T-cell (primary cell): ENCODE measurements at regions not wholly inside any gene's neighbourhood (a gene's known extent, or its start where the extent isn't known, plus 50 kb on each side); places are given as distances from the start of the nearest gene placed in this dataset.

Source experiments
- ATAC-seq, 4 experiments: fragments of 200-7000 bp in 3 of 4; fragments of 150-1000 bp in 1 of 4; cut with Tn5 transposase; replicated peaks in 1 of 4; 1 replicate in 3 of 4; 2 replicates in 1 of 4; pipeline ENCODE4 v1.10.0; 2021; ENCODE audit warnings: moderate library complexity in 3 of 4, mild to moderate bottlenecking in 2 of 4, moderate number of reproducible peaks in 1 of 4
- CTCF ChIA-PET, 2 donors: fragments of 300-600 bp; sonication (Branson Sonifier 250); formaldehyde crosslinking; loops; one replicate each; lab custom pipeline; 2022; ENCODE audit warnings: antibody characterized with exemption in 2 of 2; lab: Charles Lee
- POLR2A ChIA-PET, 2 donors: fragments of 300-600 bp; sonication (Branson Sonifier 250); formaldehyde crosslinking; loops; one replicate each; lab custom pipeline; 2022; ENCODE audit warnings: antibody characterized with exemption in 2 of 2; lab: Charles Lee
- DNase-seq, 35 experiments: peaks; one replicate each; pipeline versions ENCODE4 v3.0.0 to v3.0.0-alpha.2; 2013 to 2023
- H3K27ac ChIP-seq: one replicate; pipeline ENCODE4 v1.5.1; 2013; ENCODE audit warnings: low read length
- H3K27me3 ChIP-seq, 2 experiments: replicated peaks in 1 of 2; 1 replicate in 1 of 2; 2 replicates in 1 of 2; pipeline versions ENCODE4 v1.6.1 to v1.7.0; 2013; ENCODE audit warnings: low read length in 1 of 2, mixed read lengths in 1 of 2; ENCODE audit not compliant: control insufficient read depth in 2 of 2, insufficient read depth in 2 of 2; ENCODE audit errors: extremely low read depth in 1 of 2
- H3K36me3 ChIP-seq, 2 donors: 1 replicate in 1 of 2; 2 replicates in 1 of 2; pipeline versions ENCODE4 v1.6.1 to v1.7.0; 2013; ENCODE audit warnings: low read length in 1 of 2; ENCODE audit not compliant: control insufficient read depth in 2 of 2, insufficient read depth in 1 of 2; ENCODE audit errors: extremely low read depth in 1 of 2
- H3K4me1 ChIP-seq, 2 experiments: 1 replicate in 1 of 2; 2 replicates in 1 of 2; pipeline versions ENCODE4 v1.6.1 to v1.7.0; 2013; ENCODE audit warnings: low read length in 2 of 2, mixed read lengths in 1 of 2; ENCODE audit not compliant: insufficient read depth in 2 of 2, control insufficient read depth in 1 of 2; ENCODE audit errors: extremely low read depth in 1 of 2
- H3K4me3 ChIP-seq, 2 donors: 1 replicate in 1 of 2; 2 replicates in 1 of 2; pipeline versions ENCODE4 v1.5.1 to v1.7.0; 2013; ENCODE audit warnings: mild to moderate bottlenecking in 2 of 2, low read length in 1 of 2, moderate library complexity in 1 of 2; ENCODE audit not compliant: control insufficient read depth in 1 of 2; ENCODE audit errors: extremely low read depth in 1 of 2
- H3K9me3 ChIP-seq: 2 replicates; pipeline ENCODE4 v1.7.0; 2013
- H3K27ac Mint-ChIP-seq, 2 donors: one replicate each; pipeline ENCODE4 v1.8.0; 2020 to 2021; ENCODE audit warnings: mild to moderate bottlenecking in 2 of 2, mixed read lengths in 2 of 2
- H3K27me3 Mint-ChIP-seq, 2 donors: one replicate each; pipeline ENCODE4 v1.8.0; 2021 to 2022; ENCODE audit warnings: mixed read lengths in 2 of 2
- H3K36me3 Mint-ChIP-seq: one replicate; pipeline ENCODE4 v1.8.0; 2021; ENCODE audit warnings: mixed read lengths
- H3K4me1 Mint-ChIP-seq, 3 donors: one replicate each; pipeline ENCODE4 v1.8.0; 2020 to 2022; ENCODE audit warnings: mixed read lengths in 3 of 3, mild to moderate bottlenecking in 1 of 3
- H3K4me3 Mint-ChIP-seq, 3 donors: one replicate each; pipeline ENCODE4 v1.8.0; 2020 to 2022; ENCODE audit warnings: mild to moderate bottlenecking in 3 of 3, mixed read lengths in 3 of 3, moderate library complexity in 3 of 3
- H3K9me3 Mint-ChIP-seq, 3 donors: one replicate each; pipeline ENCODE4 v1.8.0; 2020 to 2022; ENCODE audit warnings: mixed read lengths in 3 of 3
- WGBS: methylation state at CpG from one replicate; pipeline ENCODE4 v1.1.5; 2013; ENCODE audit warnings: missing lambda C conversion rate; ENCODE audit not compliant: insufficient coverage; 5-methylcytosine and 5-hydroxymethylcytosine counted together

DNA sequence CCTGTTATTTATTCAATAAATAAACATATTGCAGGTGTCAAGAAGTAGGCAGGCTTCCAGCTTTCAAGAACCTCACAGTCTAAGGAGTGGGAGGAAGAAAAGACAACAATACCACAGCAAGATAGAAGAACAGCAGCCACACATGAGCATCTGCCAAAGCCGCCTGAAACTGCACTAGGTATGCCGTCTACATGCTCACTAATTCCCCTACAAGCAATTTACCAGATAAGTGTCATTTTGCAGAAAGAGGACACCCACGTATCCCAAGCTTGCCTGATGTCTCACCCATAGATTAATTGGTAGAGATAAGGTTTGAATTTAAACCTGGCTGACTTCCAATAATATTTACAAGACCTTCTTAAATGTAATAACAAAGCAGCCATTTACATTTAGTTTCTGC is 439.4 kb upstream of the CPEB2 start:
- Histone ChIP-seq H3K4me1 (no peaks in the 10 kb centered on the region), H3K4me3 (no peak overlapping the region), H3K27me3 (no peaks in the 10 kb centered on the region), H3K36me3 (no peaks in the 10 kb centered on the region), H3K9me3 (no peaks in the 10 kb centered on the region), H3K27ac (no peak overlapping the region)
- H3K4me1 Mint-ChIP-seq: no peaks in the 10 kb centered on the region
- WGBS: no CpG with 5 or more reads among the region's 3 CpGs
- no peak for ATAC-seq
- peaks cover 0 to 3% of the 10 kb centered on the region in 2 donors for H3K27me3 Mint-ChIP-seq
- DNase-seq: no peak
- ChIA-PET CTCF (no interaction called here), POLR2A (no interaction called here)
- no peak overlapping the region for H3K27ac Mint-ChIP-seq
- H3K36me3 Mint-ChIP-seq: no peaks in the 10 kb centered on the region
- H3K9me3 Mint-ChIP-seq: peaks cover 0 to 7% (median 0%) of the 10 kb centered on the region in 3 donors
- H3K4me3 Mint-ChIP-seq: no peak overlapping the region

DNA sequence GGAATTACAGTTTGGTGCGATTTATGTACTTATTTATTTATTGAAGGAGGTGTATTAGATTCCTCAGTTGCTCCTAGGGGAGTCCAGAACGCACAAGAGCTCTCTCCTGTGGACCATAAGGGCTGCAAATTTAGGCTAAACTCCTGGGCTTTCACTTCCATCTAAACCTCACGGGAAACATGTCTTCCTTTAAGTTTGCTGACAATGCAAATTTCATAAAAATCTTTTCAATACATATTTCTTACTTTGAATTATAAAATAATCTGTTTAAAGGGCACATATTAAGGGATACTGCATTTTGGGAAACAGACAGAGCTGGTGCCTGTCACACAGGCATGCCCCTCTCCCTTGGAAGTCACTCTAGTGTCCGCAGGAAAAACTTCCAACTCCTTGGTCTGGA is 438.0 kb upstream of the CPEB2 start:
- CTCF ChIA-PET: no interaction called here
- WGBS: 60% methylated on average over 2 of the region's 4 CpGs
- ATAC-seq: no peak

DNA sequence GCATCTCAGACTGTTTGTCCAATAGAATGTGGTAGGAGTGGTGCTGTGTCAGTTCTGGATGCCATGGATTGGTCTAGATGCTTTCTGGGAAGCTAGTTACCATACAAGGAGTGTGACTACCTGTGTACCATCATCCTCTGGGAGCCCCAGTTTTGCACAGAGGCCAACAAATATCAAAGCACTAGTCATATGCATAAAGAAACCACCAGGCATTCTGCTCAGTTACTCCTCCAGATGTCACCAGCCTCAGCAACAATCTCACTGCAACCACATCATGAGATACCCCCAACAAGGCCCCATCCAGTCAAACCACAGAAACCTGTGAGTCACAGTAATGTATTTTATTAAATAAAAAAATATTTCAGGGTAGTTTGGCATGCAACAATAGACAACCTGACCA is 435.8 kb upstream of the CPEB2 start:
- Histone ChIP-seq H3K27ac (no peak overlapping the region), H3K4me3 (no peak overlapping the region), H3K4me1 (no peaks in the 10 kb centered on the region), H3K36me3 (no peaks in the 10 kb centered on the region), H3K9me3 (no peaks in the 10 kb centered on the region), H3K27me3 (no peaks in the 10 kb centered on the region)
- Mint-ChIP-seq H3K4me3 (no peak overlapping the region), H3K4me1 (no peaks in the 10 kb centered on the region), H3K27me3 (no peaks in the 10 kb centered on the region), H3K9me3 (peaks cover 0 to 5% (median 0%) of the 10 kb centered on the region in 3 donors), H3K27ac (no peak overlapping the region), H3K36me3 (no peaks in the 10 kb centered on the region)
- DNase-seq (no peak), ATAC-seq (no peak)
- POLR2A ChIA-PET: no interaction called here
- CTCF ChIA-PET: no interaction called here

More for the DNA sequence above, 438.0 kb upstream of the CPEB2 start:
- no peaks in the 10 kb centered on the region for H3K36me3 ChIP-seq
- H3K4me1 ChIP-seq: no peaks in the 10 kb centered on the region
- H3K27me3 ChIP-seq: no peaks in the 10 kb centered on the region
- Mint-ChIP-seq H3K36me3 (no peaks in the 10 kb centered on the region), H3K4me3 (no peak overlapping the region), H3K9me3 (peaks cover 0 to 7% (median 0%) of the 10 kb centered on the region in 3 donors), H3K27ac (no peak overlapping the region), H3K27me3 (no peaks in the 10 kb centered on the region), H3K4me1 (no peaks in the 10 kb centered on the region)
- no peak overlapping the region for H3K4me3 ChIP-seq
- H3K27ac ChIP-seq: no peak overlapping the region
- DNase-seq: no peak
- H3K9me3 ChIP-seq: no peaks in the 10 kb centered on the region
- POLR2A ChIA-PET: no interaction called here

DNA sequence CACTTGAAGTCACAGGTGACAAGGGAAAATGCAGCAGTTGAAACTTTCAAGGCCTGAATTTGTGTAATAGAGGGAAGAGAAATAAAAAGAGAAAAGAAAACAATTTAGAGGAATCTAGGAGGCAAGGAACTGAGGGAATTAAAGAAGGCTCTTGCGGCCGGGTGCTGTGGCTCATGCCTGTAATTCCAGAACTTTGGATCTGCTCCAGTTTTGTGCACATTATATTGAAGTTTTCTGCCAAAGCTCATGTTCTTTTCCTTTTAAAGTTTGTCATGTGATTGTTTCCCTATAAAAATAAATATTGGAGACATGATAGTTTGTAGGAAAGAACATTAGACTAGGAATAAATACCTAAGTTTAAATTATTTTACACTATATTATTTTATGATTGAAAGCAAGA is 433.9 kb upstream of the CPEB2 start:
- Mint-ChIP-seq H3K36me3 (no peaks in the 10 kb centered on the region), H3K4me3 (no peak overlapping the region), H3K27ac (no peak overlapping the region), H3K4me1 (no peaks in the 10 kb centered on the region), H3K27me3 (peaks cover 0 to 7% of the 10 kb centered on the region in 2 donors), H3K9me3 (peaks cover 0 to 5% (median 0%) of the 10 kb centered on the region in 3 donors)
- Histone ChIP-seq H3K9me3 (no peaks in the 10 kb centered on the region), H3K4me3 (no peak overlapping the region), H3K4me1 (no peaks in the 10 kb centered on the region), H3K27ac (no peak overlapping the region), H3K27me3 (no peaks in the 10 kb centered on the region), H3K36me3 (no peaks in the 10 kb centered on the region)
- WGBS: 58% methylated on average over 2 of the region's 2 CpGs
- CTCF ChIA-PET: no interaction called here
- POLR2A ChIA-PET: no interaction called here
- ATAC-seq: no peak
- no peak for DNase-seq

DNA sequence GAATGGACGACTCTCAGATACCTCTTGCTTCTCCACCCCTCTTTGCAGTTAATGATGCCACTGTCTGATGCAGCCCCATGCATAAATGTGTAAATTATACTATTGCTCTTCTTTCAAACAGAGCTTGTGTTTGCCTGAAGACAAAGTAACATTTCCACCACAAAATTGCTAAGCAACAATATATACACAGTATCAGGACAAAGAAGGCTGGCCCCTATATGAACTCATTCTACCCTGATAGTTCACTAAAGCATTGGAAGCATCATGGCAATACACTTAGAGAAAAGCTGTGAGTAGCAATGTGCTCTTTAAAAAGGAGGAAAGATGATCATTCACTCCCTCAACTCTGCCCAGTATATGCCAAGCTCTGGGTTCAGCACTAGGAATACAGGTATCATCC is 427.0 kb upstream of the CPEB2 start:
- Mint-ChIP-seq H3K9me3 (peaks cover 0 to 10% (median 0%) of the 10 kb centered on the region in 3 donors), H3K4me1 (no peaks in the 10 kb centered on the region), H3K36me3 (no peaks in the 10 kb centered on the region), H3K4me3 (no peak overlapping the region), H3K27me3 (peaks cover 0 to 7% of the 10 kb centered on the region in 2 donors), H3K27ac (no peak overlapping the region)
- DNase-seq (no peak), ATAC-seq (no peak)
- H3K27ac ChIP-seq: no peak overlapping the region
- H3K36me3 ChIP-seq: no peaks in the 10 kb centered on the region
- H3K4me3 ChIP-seq: no peak overlapping the region
- no peaks in the 10 kb centered on the region for H3K9me3 ChIP-seq
- POLR2A ChIA-PET: no interaction called here
- H3K27me3 ChIP-seq: no peaks in the 10 kb centered on the region
- WGBS: 57% methylated on average over 1 of the region's 1 CpG
- CTCF ChIA-PET: no interaction called here
- H3K4me1 ChIP-seq: no peaks in the 10 kb centered on the region

DNA sequence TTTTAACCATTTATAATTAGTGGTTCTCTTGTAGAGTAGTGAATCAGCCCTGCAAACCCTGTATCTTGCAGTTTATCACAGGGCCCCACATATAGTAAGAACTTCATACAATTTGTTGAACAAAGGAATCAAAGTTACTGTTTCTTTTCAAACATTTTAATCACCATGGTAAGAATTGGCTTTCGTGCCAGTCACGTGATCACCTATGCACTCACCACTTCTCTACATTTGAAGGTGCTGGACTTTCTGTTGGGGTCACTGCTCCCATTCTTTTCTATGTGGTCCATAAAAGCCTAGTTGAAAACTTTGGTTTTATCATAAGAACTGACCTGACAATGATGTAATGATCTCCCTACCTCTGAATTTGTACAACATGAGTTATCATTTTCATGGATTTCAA is 426.4 kb upstream of the CPEB2 start:
- Histone ChIP-seq H3K36me3 (no peaks in the 10 kb centered on the region), H3K27ac (no peak overlapping the region), H3K4me1 (no peaks in the 10 kb centered on the region), H3K27me3 (no peaks in the 10 kb centered on the region), H3K4me3 (no peak overlapping the region), H3K9me3 (no peaks in the 10 kb centered on the region)
- no peak overlapping the region for H3K27ac Mint-ChIP-seq
- H3K9me3 Mint-ChIP-seq: peaks cover 0 to 10% (median 0%) of the 10 kb centered on the region in 3 donors
- DNase-seq (no peak), ATAC-seq (no peak)
- WGBS: no CpG with 5 or more reads among the region's 2 CpGs
- no peaks in the 10 kb centered on the region for H3K36me3 Mint-ChIP-seq
- H3K4me1 Mint-ChIP-seq: no peaks in the 10 kb centered on the region
- POLR2A ChIA-PET: no interaction called here
- CTCF ChIA-PET: no interaction called here
- peaks cover 0 to 7% of the 10 kb centered on the region in 2 donors for H3K27me3 Mint-ChIP-seq
- no peak overlapping the region for H3K4me3 Mint-ChIP-seq

DNA sequence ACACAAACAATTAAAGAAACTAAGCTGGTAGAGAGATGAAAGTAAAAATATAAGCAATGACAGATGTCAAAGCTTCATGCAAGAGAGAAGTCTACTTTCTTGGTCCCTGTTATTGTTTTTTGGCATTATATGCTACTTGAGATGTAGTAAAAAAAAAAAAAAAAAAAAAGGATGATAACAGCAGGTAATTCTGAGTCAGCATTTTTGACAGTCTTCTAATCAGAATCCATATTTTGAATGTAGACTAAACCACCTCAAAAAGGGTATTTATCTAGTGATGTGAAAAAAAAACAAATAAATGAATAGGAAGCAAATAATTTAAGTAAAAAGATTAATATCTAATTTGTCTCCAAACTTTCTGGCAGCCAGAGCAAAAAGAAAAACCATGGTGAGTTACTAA is 422.2 kb upstream of the CPEB2 start:
- Mint-ChIP-seq H3K9me3 (peaks cover 0 to 10% (median 0%) of the 10 kb centered on the region in 3 donors), H3K36me3 (no peaks in the 10 kb centered on the region), H3K4me3 (no peak overlapping the region), H3K4me1 (no peaks in the 10 kb centered on the region), H3K27ac (no peak overlapping the region), H3K27me3 (no peaks in the 10 kb centered on the region)
- no peaks in the 10 kb centered on the region for H3K27me3 ChIP-seq
- no peaks in the 10 kb centered on the region for H3K4me1 ChIP-seq
- ChIA-PET POLR2A (no interaction called here), CTCF (no interaction called here)
- no peak overlapping the region for H3K27ac ChIP-seq
- ATAC-seq (no peak), DNase-seq (no peak)
- no peak overlapping the region for H3K4me3 ChIP-seq
- no peaks in the 10 kb centered on the region for H3K9me3 ChIP-seq
- H3K36me3 ChIP-seq: no peaks in the 10 kb centered on the region
